Natural killer cell (primary cell): ENCODE measurements at regions not wholly inside any gene's neighbourhood (a gene's known extent, or its start where the extent isn't known, plus 50 kb on each side); places are given as distances from the start of the nearest gene placed in this dataset.

Experiments
- ATAC-seq, 3 donors: fragments of 150-1000 bp in 2 of 3; fragments of 200-7000 bp in 1 of 3; cut with Tn5 transposase; 1 replicate in 1 of 3; 2 replicates in 2 of 3; pipeline ENCODE4 v1.10.0; 2021; ENCODE audit warnings: mild to moderate bottlenecking in 2 of 3, moderate library complexity in 2 of 3
- DNase-seq, 2 donors: peaks; one replicate each; pipeline versions ENCODE4 v3.0.0 to v3.0.0-alpha.2; 2013 to 2021; ENCODE audit warnings: mixed read lengths in 1 of 2
- H3K27ac ChIP-seq: one replicate; pipeline ENCODE4 v1.5.1; 2013; ENCODE audit warnings: mild to moderate bottlenecking, low read length
- H3K27me3 ChIP-seq: one replicate; pipeline ENCODE4 v1.6.1; 2013; ENCODE audit warnings: low read length; ENCODE audit not compliant: control insufficient read depth, insufficient read depth
- H3K36me3 ChIP-seq: one replicate; pipeline ENCODE4 v1.6.1; 2013; ENCODE audit warnings: low read length; ENCODE audit not compliant: control insufficient read depth, insufficient read depth
- H3K4me1 ChIP-seq: one replicate; pipeline ENCODE4 v1.6.1; 2013; ENCODE audit warnings: low read length; ENCODE audit not compliant: control insufficient read depth, insufficient read depth
- H3K4me3 ChIP-seq: one replicate; pipeline ENCODE4 v1.5.1; 2013; ENCODE audit warnings: low read length
- H3K9me3 ChIP-seq: one replicate; pipeline ENCODE4 v1.6.1; 2013; ENCODE audit warnings: low read length; ENCODE audit not compliant: control insufficient read depth, insufficient read depth
- H3K27ac Mint-ChIP-seq, 2 donors: one replicate each; pipeline ENCODE4 v1.8.0; 2022; ENCODE audit warnings: mild to moderate bottlenecking in 2 of 2, mixed read lengths in 2 of 2, moderate library complexity in 1 of 2
- H3K27me3 Mint-ChIP-seq, 2 donors: one replicate each; pipeline ENCODE4 v1.8.0; 2022; ENCODE audit warnings: low read depth in 2 of 2, mixed read lengths in 2 of 2
- H3K36me3 Mint-ChIP-seq: one replicate; pipeline ENCODE4 v1.8.0; 2022; ENCODE audit warnings: mixed read lengths
- H3K4me1 Mint-ChIP-seq, 2 donors: one replicate each; pipeline ENCODE4 v1.8.0; 2022; ENCODE audit warnings: mixed read lengths in 2 of 2
- H3K4me3 Mint-ChIP-seq: one replicate; pipeline ENCODE4 v1.8.0; 2022; ENCODE audit warnings: mild to moderate bottlenecking, moderate library complexity, mixed read lengths
- H3K9me3 Mint-ChIP-seq, 2 donors: one replicate each; pipeline ENCODE4 v1.8.0; 2022; ENCODE audit warnings: mixed read lengths in 2 of 2
- WGBS: methylation state at CpG from one replicate; pipeline ENCODE4 v1.1.7; 2013; ENCODE audit warnings: missing lambda C conversion rate; ENCODE audit not compliant: insufficient coverage; 5-methylcytosine and 5-hydroxymethylcytosine counted together
- intact Hi-C: fragments of 100-400 bp; cut with micrococcal nuclease; formaldehyde crosslinking; loops from one replicate; pipeline ENCODE4 v1.14.2; 2022
- TF ChIP-seq, protein P1 (sequence below): fragments of 200-600 bp; IDR thresholded peaks from one replicate; pipeline ENCODE4 v1.8.0; 2022; ENCODE audit warnings: antibody characterized with exemption

DNA sequence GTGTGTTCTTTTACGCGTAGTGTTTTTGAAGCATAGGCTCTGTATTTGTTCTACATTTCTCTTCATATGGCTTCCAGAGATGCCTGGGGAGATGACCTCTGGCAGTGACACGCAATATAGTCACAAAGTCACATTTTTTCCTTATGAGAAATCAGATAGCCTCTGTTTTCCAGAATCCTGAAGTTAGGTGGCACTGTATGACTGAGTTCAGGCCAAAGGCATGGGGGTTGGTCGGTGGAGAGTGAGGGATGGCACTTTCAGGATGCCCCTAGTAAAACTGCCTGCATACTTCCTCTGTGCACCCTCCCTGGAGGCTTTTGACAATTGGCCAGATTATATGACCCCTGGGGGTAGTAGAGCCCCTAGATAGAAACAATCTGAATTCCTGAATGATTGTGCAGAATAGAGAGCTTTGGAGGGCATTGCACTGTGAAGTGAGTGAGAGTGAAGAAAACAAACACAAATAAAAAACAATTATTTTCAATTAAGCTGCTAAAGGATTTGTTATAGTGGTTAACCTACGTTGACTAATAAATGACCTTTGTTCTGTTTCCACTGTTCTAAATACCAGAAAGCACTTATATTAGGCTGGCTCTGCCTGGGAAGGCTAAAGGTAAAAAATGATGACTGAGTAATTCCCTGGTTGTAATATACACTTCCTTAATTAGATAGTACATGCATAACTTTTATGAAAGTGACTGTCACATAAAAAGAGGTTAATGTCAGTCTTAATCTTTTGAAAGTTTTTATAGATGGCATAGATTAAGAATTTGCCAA, 1660.8 kb downstream of the PLA2G4A start:
- Histone ChIP-seq H3K9me3 (no peaks in the 10 kb centered on the region), H3K27ac (no peak overlapping the region), H3K4me1 (no peaks in the 10 kb centered on the region), H3K27me3 (no peaks in the 10 kb centered on the region), H3K36me3 (no peaks in the 10 kb centered on the region), H3K4me3 (no peak overlapping the region)
- no peak for DNase-seq
- intact Hi-C loops, result no loop called here
- no peaks in the 10 kb centered on the region for H3K36me3 Mint-ChIP-seq
- no peaks in the 10 kb centered on the region for H3K4me1 Mint-ChIP-seq
- H3K9me3 Mint-ChIP-seq, result peaks cover 2 to 10% of the 10 kb centered on the region in 2 donors
- no peak for ATAC-seq
- H3K4me3 Mint-ChIP-seq, result no peak overlapping the region
- H3K27ac Mint-ChIP-seq, result no peak overlapping the region
- H3K27me3 Mint-ChIP-seq, result no peaks in the 10 kb centered on the region
- 72% methylated on average over 4 of the region's 5 CpGs for WGBS
- TF ChIP-seq, protein P1, sequence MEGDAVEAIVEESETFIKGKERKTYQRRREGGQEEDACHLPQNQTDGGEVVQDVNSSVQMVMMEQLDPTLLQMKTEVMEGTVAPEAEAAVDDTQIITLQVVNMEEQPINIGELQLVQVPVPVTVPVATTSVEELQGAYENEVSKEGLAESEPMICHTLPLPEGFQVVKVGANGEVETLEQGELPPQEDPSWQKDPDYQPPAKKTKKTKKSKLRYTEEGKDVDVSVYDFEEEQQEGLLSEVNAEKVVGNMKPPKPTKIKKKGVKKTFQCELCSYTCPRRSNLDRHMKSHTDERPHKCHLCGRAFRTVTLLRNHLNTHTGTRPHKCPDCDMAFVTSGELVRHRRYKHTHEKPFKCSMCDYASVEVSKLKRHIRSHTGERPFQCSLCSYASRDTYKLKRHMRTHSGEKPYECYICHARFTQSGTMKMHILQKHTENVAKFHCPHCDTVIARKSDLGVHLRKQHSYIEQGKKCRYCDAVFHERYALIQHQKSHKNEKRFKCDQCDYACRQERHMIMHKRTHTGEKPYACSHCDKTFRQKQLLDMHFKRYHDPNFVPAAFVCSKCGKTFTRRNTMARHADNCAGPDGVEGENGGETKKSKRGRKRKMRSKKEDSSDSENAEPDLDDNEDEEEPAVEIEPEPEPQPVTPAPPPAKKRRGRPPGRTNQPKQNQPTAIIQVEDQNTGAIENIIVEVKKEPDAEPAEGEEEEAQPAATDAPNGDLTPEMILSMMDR, result no peak

DNA sequence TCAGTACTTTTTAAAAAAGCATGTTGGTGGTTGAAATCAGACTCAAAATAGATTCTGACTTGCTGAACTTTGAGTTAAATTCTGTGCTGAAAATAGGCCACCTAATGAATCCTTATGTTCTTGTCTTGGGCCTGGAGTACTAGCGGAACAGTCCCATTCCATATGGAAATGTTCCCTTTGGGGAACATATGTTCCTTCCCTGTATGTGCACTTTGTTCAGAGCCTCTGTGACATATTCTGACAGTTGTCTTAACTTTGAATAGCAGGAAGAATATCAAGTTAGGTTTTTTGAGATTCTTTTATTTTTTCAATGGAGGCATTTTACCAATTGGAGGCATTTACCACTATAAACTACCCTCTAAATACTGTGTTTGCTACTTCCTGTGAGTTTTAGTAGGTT, 1667.8 kb downstream of the PLA2G4A start:
- Histone ChIP-seq H3K27me3 (no peaks in the 10 kb centered on the region), H3K27ac (no peak overlapping the region), H3K4me3 (no peak overlapping the region), H3K4me1 (no peaks in the 10 kb centered on the region), H3K36me3 (no peaks in the 10 kb centered on the region), H3K9me3 (peaks cover 6% of the 10 kb centered on the region)
- H3K27ac Mint-ChIP-seq, result no peak overlapping the region
- TF ChIP-seq, protein P1, result no peak
- WGBS, result 92% methylated on average over 1 of the region's 1 CpG
- no peak overlapping the region for H3K4me3 Mint-ChIP-seq
- no peaks in the 10 kb centered on the region for H3K4me1 Mint-ChIP-seq
- H3K27me3 Mint-ChIP-seq, result no peaks in the 10 kb centered on the region
- H3K36me3 Mint-ChIP-seq, result peaks cover 23% of the 10 kb centered on the region
- intact Hi-C loops, result no loop called here
- ATAC-seq, result no peak
- H3K9me3 Mint-ChIP-seq, result peaks cover 8 to 28% of the 10 kb centered on the region in 2 donors
- DNase-seq, result no peak

DNA sequence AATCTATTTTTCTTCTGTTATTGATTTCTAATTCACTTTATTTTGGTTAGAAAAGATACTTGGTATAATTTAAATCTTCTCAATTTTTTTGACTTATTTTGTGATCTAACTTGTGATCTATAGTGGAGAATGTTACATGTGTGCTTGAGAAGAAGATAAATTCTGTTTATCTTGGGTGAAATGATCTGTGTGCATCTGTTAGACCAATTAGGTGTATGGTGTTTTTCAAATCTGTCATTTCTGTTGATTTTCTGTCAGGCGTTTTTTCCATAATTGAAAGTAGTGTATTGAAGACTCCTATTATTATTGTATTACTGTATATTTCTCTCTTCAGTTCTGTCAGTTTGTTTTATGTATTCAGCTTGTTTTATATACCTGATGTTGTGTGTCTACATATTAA, 1668.3 kb downstream of the PLA2G4A start:
- no peaks in the 10 kb centered on the region for H3K36me3 ChIP-seq
- TF ChIP-seq, protein P1, result no peak
- H3K9me3 Mint-ChIP-seq, result peaks cover 8 to 28% of the 10 kb centered on the region in 2 donors

DNA sequence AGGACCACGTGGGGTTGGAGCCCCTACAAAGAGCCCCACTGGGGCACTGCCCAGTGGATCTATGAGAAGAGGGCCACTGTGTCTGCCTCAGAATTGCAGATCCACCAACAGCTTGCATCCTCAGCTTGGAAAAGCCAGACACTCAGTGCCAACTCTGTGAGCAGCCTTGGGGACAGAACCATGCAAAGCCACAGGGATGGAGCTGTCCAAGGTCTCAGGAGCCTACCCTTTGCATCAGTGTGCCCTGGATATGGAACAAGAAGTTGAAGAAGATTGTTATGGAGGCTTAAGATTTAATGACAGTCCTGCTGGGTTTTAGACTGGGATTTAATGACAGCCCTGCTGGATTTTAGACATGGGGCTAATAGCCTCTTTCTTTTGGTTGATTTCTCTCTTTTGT, 1670.9 kb downstream of the PLA2G4A start:
- Histone ChIP-seq H3K4me3 (no peak overlapping the region), H3K27me3 (no peaks in the 10 kb centered on the region), H3K27ac (no peak overlapping the region), H3K4me1 (no peaks in the 10 kb centered on the region), H3K9me3 (peaks cover 6% of the 10 kb centered on the region), H3K36me3 (no peaks in the 10 kb centered on the region)
- DNase-seq, result no peak
- H3K9me3 Mint-ChIP-seq, result peaks cover 6 to 23% of the 10 kb centered on the region in 2 donors
- H3K36me3 Mint-ChIP-seq, result peaks cover 24% of the 10 kb centered on the region
- TF ChIP-seq, protein P1, result no peak
- no peaks in the 10 kb centered on the region for H3K4me1 Mint-ChIP-seq
- no peak for ATAC-seq
- WGBS, result 64% methylated on average over 1 of the region's 1 CpG
- no peaks in the 10 kb centered on the region for H3K27me3 Mint-ChIP-seq
- H3K27ac Mint-ChIP-seq, result no peak overlapping the region
- no peak overlapping the region for H3K4me3 Mint-ChIP-seq
- intact Hi-C loops, result no loop called here

More for the DNA sequence above, 1668.3 kb downstream of the PLA2G4A start:
- Histone ChIP-seq H3K9me3 (peaks cover 6% of the 10 kb centered on the region), H3K4me1 (no peaks in the 10 kb centered on the region), H3K27me3 (no peaks in the 10 kb centered on the region), H3K4me3 (no peak overlapping the region), H3K27ac (no peak overlapping the region)
- DNase-seq, result no peak
- no CpG with 5 or more reads among the region's 1 CpG for WGBS
- no peak overlapping the region for H3K27ac Mint-ChIP-seq
- no peaks in the 10 kb centered on the region for H3K27me3 Mint-ChIP-seq
- ATAC-seq, result no peak
- no peak overlapping the region for H3K4me3 Mint-ChIP-seq
- intact Hi-C loops, result no loop called here
- H3K4me1 Mint-ChIP-seq, result no peaks in the 10 kb centered on the region
- peaks cover 24% of the 10 kb centered on the region for H3K36me3 Mint-ChIP-seq
